NB4 (cell line): ENCODE measurements at regions not wholly inside any gene's neighbourhood (a gene's known extent, or its start where the extent isn't known, plus 50 kb on each side); places are given as distances from the start of the nearest gene placed in this dataset.
A peak's percentile ranks its signal among the peaks of the same experiment; 100 is the strongest.

Experiments used
- DNase-seq: peaks from one replicate; pipeline ENCODE4 v3.0.0; 2010; ENCODE audit warnings: low read depth
- H3K4me3 ChIP-seq: one replicate; pipeline ENCODE4 v1.5.1; 2011; ENCODE audit warnings: mild to moderate bottlenecking, low read depth, low read length, moderate library complexity
- CTCF ChIP-seq: IDR thresholded peaks from one replicate; pipeline ENCODE4 v1.5.1; 2012; ENCODE audit warnings: low read depth, low read length
- MAX ChIP-seq: IDR thresholded peaks from 2 replicates; pipeline ENCODE4 v1.6.1; 2011; ENCODE audit warnings: low read depth, low read length
- MYC ChIP-seq: IDR thresholded peaks from 2 replicates; pipeline ENCODE4 v1.6.1; 2011; ENCODE audit warnings: low read depth, low read length
- POLR2A ChIP-seq: IDR thresholded peaks from 2 replicates; pipeline ENCODE4 v1.6.1; 2011; ENCODE audit warnings: mild to moderate bottlenecking; ENCODE audit not compliant: insufficient read length; ENCODE audit errors: extremely low read depth

DNA sequence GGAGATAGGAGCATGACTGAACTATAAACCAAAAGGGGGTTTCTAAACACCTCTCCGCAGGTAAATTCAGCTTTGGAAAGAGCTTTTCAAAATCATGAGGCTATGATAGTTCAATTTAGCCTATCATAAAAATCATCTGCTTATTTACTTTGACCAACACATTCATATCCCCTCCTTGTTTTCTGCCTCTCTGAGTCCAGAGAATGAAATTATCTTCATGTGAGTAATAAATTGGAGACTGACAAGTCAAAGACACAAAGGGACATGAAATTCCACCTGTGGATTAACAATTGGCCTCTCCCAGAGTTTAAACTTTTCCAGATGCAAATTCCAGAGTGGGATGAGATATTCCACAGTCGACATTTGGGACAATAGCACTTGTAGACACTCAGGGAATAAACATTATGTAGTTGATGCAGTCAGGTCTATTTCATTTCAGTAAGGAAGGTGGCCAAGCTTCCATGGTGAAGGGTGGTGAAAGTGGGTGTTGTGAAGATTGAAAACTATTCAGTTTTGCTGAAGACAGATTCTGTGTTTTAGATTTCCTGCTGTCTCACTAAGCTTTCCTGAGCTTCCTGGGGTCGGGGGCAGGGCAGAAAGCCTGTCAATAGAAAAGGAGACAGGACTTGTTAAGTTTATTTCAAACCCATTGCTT lies 84.7 kb downstream of the CDC42EP3 start:
- H3K4me3 ChIP-seq = no peak overlapping the region
- DNase-seq = no peak

DNA sequence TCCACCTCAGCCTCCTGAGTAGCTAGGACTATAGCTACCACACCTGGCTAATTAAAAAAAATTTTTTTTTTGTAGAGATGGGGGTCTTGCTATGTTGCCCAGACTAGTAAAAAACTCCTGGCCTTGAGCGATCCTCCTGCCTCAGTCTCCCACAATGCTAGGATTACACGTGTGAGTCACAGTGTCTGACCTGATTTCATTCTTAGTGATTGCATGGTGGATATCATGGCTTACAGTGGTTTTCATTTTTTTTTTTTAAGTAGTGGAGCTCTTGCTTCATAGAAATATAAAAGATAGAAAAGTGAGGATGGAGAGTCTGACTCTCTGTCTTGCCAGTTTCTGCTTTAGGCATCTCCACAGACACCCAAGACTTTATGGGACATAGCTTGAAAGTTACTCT lies 83.6 kb downstream of the CDC42EP3 start:
- DNase-seq = no peak
- no peak overlapping the region for H3K4me3 ChIP-seq
- TF ChIP-seq CTCF = no peak
- TF ChIP-seq MYC = no peak
- TF ChIP-seq POLR2A = no peak
- no peak for TF ChIP-seq MAX

More for the DNA sequence above, 84.7 kb downstream of the CDC42EP3 start:
- TF ChIP-seq POLR2A (no peak), MYC (no peak), CTCF (no peak), MAX (no peak)

DNA sequence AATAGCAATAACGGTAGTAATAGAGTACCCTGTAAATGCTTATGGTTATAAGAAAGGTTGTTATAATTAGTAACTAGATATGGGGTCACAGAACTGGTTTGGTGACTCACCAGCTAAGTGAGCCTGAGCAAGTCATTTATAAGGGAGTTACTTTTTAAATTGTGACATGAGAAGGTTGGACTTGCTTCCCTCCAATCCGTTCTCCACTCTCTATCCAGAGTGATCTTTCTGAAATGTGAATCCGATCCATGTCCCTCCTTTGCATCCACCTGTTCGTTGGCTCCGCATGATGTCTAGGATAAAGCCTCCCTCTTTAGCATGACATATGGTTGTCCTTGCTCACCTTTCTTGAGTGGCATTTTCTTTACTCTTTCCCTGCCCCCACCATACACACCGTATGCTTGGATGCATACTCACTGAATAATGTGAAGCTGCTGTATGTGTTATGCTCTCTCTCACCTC lies 83.1 kb downstream of the CDC42EP3 start:
- no peak overlapping the region for H3K4me3 ChIP-seq
- no peak for DNase-seq
- TF ChIP-seq MAX (no peak), MYC (no peak), CTCF (no peak), POLR2A (no peak)

GRCh38 chr2:37589298-37589697 lies 82.1 kb downstream of the CDC42EP3 start:
- no peak overlapping the region for H3K4me3 ChIP-seq
- TF ChIP-seq POLR2A = no peak
- TF ChIP-seq MAX = no peak
- no peak for DNase-seq

GRCh38 chr2:37590119-37590571 lies 81.3 kb downstream of the CDC42EP3 start:
- TF ChIP-seq CTCF (no peak), MAX (no peak), MYC (no peak), POLR2A (no peak)
- DNase-seq = peak; percentile 57
- no peak overlapping the region for H3K4me3 ChIP-seq
